Caco-2 (cell line): ENCODE measurements at regions not wholly inside any gene's neighbourhood (a gene's known extent, or its start where the extent isn't known, plus 50 kb on each side); places are given as distances from the start of the nearest gene placed in this dataset.

ENCODE experiments used
- BruUV-seq: library from RNA; stranded (reverse); fragments of 400-500 nt; replicated peaks from 2 replicates; lab custom pipeline; 2021; lab: Mats Ljungman, UMichigan
- CTCF ChIA-PET: fragments of 300-600 bp; sonication (Branson Sonifier 250); formaldehyde crosslinking; loops from one replicate; lab custom pipeline; 2022; ENCODE audit warnings: antibody characterized with exemption; lab: Charles Lee
- POLR2A ChIA-PET: fragments of 300-600 bp; sonication (Branson Sonifier 250); formaldehyde crosslinking; loops from one replicate; lab custom pipeline; 2022; ENCODE audit warnings: antibody characterized with exemption; lab: Charles Lee
- DNase-seq, 2 experiments: peaks; one replicate each; pipeline versions ENCODE4 v3.0.0 to v3.0.0-alpha.2; 2020 to 2022
- H3K27me3 ChIP-seq: replicated peaks from 2 replicates; pipeline ENCODE4 v1.6.0; 2011; ENCODE audit warnings: low read length; ENCODE audit not compliant: control insufficient read depth, insufficient read depth
- H3K36me3 ChIP-seq: 2 replicates; pipeline ENCODE4 v1.5.1; 2011; ENCODE audit warnings: low read length; ENCODE audit not compliant: control insufficient read depth, insufficient read depth
- H3K4me1 ChIP-seq: fragments of 250-450 bp; sonication (Bioruptor Pico); 2 replicates; pipeline ENCODE4 v1.5.1; 2020; ENCODE audit warnings: mild to moderate bottlenecking
- H3K4me3 ChIP-seq: 2 replicates; pipeline ENCODE4 v1.5.1; 2011; ENCODE audit warnings: low read depth, mild to moderate bottlenecking, control low read depth, low read length
- H3K9me3 ChIP-seq: fragments of 250-450 bp; sonication (Bioruptor Pico); 2 replicates; pipeline ENCODE4 v1.5.1; 2020; ENCODE audit warnings: mild to moderate bottlenecking, moderate library complexity
- H3K27ac Mint-ChIP-seq: one replicate; pipeline ENCODE4 v1.8.0; 2022; ENCODE audit warnings: mixed read lengths; ENCODE audit not compliant: unreplicated experiment
- H3K27me3 Mint-ChIP-seq: one replicate; pipeline ENCODE4 v1.8.0; 2022; ENCODE audit warnings: mixed read lengths; ENCODE audit not compliant: insufficient read depth, unreplicated experiment
- H3K36me3 Mint-ChIP-seq: one replicate; pipeline ENCODE4 v1.8.0; 2022; ENCODE audit warnings: mild to moderate bottlenecking, mixed read lengths; ENCODE audit not compliant: insufficient read depth, unreplicated experiment
- H3K4me1 Mint-ChIP-seq: one replicate; pipeline ENCODE4 v1.8.0; 2022; ENCODE audit warnings: low read depth, mixed read lengths; ENCODE audit not compliant: unreplicated experiment
- H3K4me3 Mint-ChIP-seq: one replicate; pipeline ENCODE4 v1.8.0; 2022; ENCODE audit warnings: mild to moderate bottlenecking, moderate library complexity, mixed read lengths; ENCODE audit not compliant: unreplicated experiment
- H3K9me3 Mint-ChIP-seq: one replicate; pipeline ENCODE4 v1.8.0; 2022; ENCODE audit warnings: mixed read lengths; ENCODE audit not compliant: unreplicated experiment
- intact Hi-C: fragments of 100-400 bp; cut with micrococcal nuclease; formaldehyde crosslinking; loops from one replicate; pipeline ENCODE4 v1.10.0; 2022; ENCODE audit not compliant: unreplicated experiment
- TF ChIP-seq, protein P1 (sequence below), 2 experiments: fragments of 200-600 bp in 1 of 2; IDR thresholded peaks; 1 replicate in 1 of 2; 2 replicates in 1 of 2; pipeline versions ENCODE4 v1.5.1 to v1.8.0; 2011 to 2022; ENCODE audit warnings: antibody characterized with exemption in 1 of 2, control low read depth in 1 of 2, inconsistent platforms in 1 of 2, low read depth in 1 of 2, low read length in 1 of 2, mild to moderate bottlenecking in 1 of 2, moderate library complexity in 1 of 2; ENCODE audit not compliant: insufficient read depth in 1 of 2, severe bottlenecking in 1 of 2, unreplicated experiment in 1 of 2

- no peaks in the 10 kb centered on the region for H3K4me1 ChIP-seq
- no TSS peak for BruUV-seq
- no peak overlapping the region for H3K4me3 Mint-ChIP-seq
- H3K4me3 ChIP-seq: no peak overlapping the region
- POLR2A ChIA-PET: no interaction called here
- no peaks in the 10 kb centered on the region for H3K27me3 ChIP-seq
- no peak for DNase-seq
- H3K36me3 ChIP-seq: no peaks in the 10 kb centered on the region
- no peaks in the 10 kb centered on the region for H3K27me3 Mint-ChIP-seq
- no peak overlapping the region for H3K27ac Mint-ChIP-seq
- TF ChIP-seq, protein P1, sequence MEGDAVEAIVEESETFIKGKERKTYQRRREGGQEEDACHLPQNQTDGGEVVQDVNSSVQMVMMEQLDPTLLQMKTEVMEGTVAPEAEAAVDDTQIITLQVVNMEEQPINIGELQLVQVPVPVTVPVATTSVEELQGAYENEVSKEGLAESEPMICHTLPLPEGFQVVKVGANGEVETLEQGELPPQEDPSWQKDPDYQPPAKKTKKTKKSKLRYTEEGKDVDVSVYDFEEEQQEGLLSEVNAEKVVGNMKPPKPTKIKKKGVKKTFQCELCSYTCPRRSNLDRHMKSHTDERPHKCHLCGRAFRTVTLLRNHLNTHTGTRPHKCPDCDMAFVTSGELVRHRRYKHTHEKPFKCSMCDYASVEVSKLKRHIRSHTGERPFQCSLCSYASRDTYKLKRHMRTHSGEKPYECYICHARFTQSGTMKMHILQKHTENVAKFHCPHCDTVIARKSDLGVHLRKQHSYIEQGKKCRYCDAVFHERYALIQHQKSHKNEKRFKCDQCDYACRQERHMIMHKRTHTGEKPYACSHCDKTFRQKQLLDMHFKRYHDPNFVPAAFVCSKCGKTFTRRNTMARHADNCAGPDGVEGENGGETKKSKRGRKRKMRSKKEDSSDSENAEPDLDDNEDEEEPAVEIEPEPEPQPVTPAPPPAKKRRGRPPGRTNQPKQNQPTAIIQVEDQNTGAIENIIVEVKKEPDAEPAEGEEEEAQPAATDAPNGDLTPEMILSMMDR (IDR thresholded peaks at IDR 0.05; ENCODE audit: insufficient read depth in 1 of 2, low read depth in 1 of 2, low read length in 1 of 2, severe bottlenecking in 1 of 2, unreplicated experiment in 1 of 2): no peak
- no peaks in the 10 kb centered on the region for H3K36me3 Mint-ChIP-seq
- CTCF ChIA-PET: no interaction called here
- H3K4me1 Mint-ChIP-seq: no peaks in the 10 kb centered on the region
- intact Hi-C loops: no loop called here
- H3K9me3 Mint-ChIP-seq: peaks cover 29% of the 10 kb centered on the region
- no peaks in the 10 kb centered on the region for H3K9me3 ChIP-seq
These were observed 661.2 kb upstream of the BCHE start for GRCh38 chr3:166498446-166498845.

- Mint-ChIP-seq H3K9me3 (no peaks in the 10 kb centered on the region), H3K27ac (no peak overlapping the region), H3K27me3 (no peaks in the 10 kb centered on the region), H3K4me3 (no peak overlapping the region), H3K4me1 (no peaks in the 10 kb centered on the region), H3K36me3 (no peaks in the 10 kb centered on the region)
- Histone ChIP-seq H3K4me1 (no peaks in the 10 kb centered on the region), H3K9me3 (no peaks in the 10 kb centered on the region), H3K4me3 (no peak overlapping the region), H3K36me3 (no peaks in the 10 kb centered on the region), H3K27me3 (no peaks in the 10 kb centered on the region)
- CTCF ChIA-PET: no interaction called here
- intact Hi-C loops: no loop called here
- POLR2A ChIA-PET: no interaction called here
- DNase-seq: no peak
- BruUV-seq: no TSS peak
- TF ChIP-seq, protein P1 (IDR thresholded peaks at IDR 0.05; ENCODE audit: insufficient read depth in 1 of 2, low read depth in 1 of 2, low read length in 1 of 2, severe bottlenecking in 1 of 2, unreplicated experiment in 1 of 2): no peak
These were observed 652.6 kb upstream of the BCHE start for GRCh38 chr3:166489826-166490225.

GRCh38 chr3:166488977-166489672, 651.9 kb upstream of the BCHE start:
- ChIA-PET POLR2A (no interaction called here), CTCF (no interaction called here)
- intact Hi-C loops: no loop called here
- Mint-ChIP-seq H3K4me1 (no peaks in the 10 kb centered on the region), H3K27ac (no peak overlapping the region), H3K27me3 (no peaks in the 10 kb centered on the region), H3K4me3 (no peak overlapping the region), H3K36me3 (no peaks in the 10 kb centered on the region), H3K9me3 (no peaks in the 10 kb centered on the region)
- DNase-seq: no peak
- TF ChIP-seq, protein P1 (IDR thresholded peaks at IDR 0.05; ENCODE audit: insufficient read depth in 1 of 2, low read depth in 1 of 2, low read length in 1 of 2, severe bottlenecking in 1 of 2, unreplicated experiment in 1 of 2): no peak
- BruUV-seq: no TSS peak
- Histone ChIP-seq H3K4me3 (no peak overlapping the region), H3K36me3 (no peaks in the 10 kb centered on the region), H3K4me1 (no peaks in the 10 kb centered on the region), H3K9me3 (no peaks in the 10 kb centered on the region), H3K27me3 (no peaks in the 10 kb centered on the region)
